HG02943 (cell line): ENCODE measurements at regions not wholly inside any gene's neighbourhood (a gene's known extent, or its start where the extent isn't known, plus 50 kb on each side); places are given as distances from the start of the nearest gene placed in this dataset.

ENCODE experiments used
- ATAC-seq: cut with Tn5 transposase; IDR thresholded peaks from one replicate; pipeline ENCODE4 v1.9.1; 2021; ENCODE audit warnings: mild to moderate bottlenecking, low read depth, moderate library complexity; ENCODE audit not compliant: unreplicated experiment

DNA sequence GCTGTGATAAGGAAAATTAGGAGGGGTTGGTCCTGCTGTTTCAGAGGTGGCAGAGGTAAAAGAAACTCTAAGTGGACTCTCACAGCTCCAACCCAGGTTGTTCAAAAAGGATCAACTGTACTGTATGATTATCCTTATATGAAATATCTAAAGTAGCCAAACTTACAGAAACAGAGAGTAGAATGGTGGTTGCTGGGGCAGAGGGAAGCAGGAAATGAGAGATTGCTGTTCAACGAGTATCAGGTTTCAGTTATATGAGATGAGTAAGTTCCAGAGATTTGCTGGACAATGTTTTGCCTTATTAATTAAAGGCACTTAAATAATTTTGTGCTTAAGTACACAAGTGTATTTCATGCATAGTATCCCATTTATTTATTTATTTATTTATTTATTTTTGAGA lies 972.0 kb upstream of the LRRTM1 start:
- ATAC-seq = no peak

- ATAC-seq = no peak
Measured at GRCh38 chr2:81266106-81266505, 961.6 kb upstream of the LRRTM1 start.

DNA sequence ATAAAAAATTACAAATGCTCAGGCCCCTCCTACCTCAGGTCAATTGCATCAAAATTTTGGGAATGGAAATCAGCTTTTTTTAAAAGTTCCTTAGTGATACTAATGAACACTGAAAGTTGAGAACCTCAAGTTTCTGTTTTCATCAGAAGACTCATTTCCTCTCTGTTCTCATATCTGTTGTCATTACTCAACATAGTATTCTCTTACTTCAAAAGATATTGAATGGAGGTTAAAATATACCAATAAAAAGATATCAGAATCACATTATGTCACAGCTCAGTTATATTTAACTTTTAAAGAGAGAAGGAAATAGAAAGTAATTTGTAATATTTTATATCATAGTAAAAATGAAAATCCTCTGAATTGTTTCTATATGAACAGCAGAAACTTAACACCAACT lies 959.4 kb upstream of the LRRTM1 start:
- ATAC-seq = no peak

DNA sequence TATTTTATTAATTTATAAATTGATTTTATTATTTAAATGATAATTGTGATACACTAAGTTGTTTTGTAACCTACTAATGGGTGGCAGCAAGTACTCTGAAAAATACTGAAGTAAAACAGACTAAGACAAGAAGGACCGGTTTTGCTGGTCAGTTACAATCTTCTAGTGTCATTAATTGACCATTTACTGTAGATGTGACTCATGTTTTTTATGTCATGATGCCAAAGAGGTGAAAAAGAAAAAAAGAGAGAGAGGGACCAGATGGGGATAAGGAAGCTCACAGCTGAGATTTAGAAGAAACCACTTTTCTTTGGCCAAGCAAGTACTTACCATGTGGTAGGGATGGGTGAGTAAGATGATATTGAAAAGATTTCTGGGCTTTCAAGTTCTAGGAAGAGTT lies 955.8 kb upstream of the LRRTM1 start:
- ATAC-seq = no peak

DNA sequence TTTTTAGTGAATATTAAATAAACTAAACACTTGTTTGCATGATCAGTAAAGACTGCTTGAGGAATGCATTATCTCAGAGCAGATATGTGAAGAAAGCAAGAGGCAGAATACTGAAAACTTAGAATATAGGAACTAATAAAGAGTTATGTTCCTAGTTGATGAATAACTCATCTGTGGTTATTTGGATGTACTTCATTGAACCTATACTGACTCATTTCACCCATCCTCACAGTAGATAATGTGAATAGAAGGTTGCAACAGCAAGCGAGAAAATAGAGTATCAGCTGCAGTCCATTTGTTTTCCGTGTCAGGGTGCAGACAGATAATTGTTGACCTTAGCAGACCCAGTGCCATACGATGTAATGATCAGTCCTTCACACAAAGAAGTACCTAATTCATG lies 945.7 kb upstream of the LRRTM1 start:
- ATAC-seq = no peak

GRCh38 chr2:81249152-81249551 lies 944.6 kb upstream of the LRRTM1 start:
- ATAC-seq = no peak

DNA sequence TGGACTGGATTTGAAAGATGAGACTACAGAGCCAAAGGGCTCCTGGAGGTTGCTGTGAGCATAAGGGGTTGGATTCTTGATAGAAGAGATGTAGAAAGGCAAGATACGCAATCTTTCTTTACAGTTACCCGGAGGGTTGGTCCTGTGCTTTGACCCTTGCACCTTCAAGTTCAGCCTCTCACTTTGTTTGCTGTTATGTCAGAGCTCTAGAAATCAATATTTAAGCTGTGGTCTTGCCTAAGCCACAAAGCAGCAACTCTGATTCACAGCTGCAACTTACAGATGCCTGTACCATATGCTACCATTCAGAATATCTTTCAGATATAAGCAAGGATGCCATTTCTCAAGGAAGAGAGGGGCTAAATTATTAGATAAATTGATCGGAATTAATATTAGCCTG lies 943.1 kb upstream of the LRRTM1 start:
- no peak for ATAC-seq

GRCh38 chr2:81242501-81242900 lies 937.9 kb upstream of the LRRTM1 start:
- ATAC-seq = no peak

GRCh38 chr2:81238462-81238861 lies 933.9 kb upstream of the LRRTM1 start:
- no peak for ATAC-seq

DNA sequence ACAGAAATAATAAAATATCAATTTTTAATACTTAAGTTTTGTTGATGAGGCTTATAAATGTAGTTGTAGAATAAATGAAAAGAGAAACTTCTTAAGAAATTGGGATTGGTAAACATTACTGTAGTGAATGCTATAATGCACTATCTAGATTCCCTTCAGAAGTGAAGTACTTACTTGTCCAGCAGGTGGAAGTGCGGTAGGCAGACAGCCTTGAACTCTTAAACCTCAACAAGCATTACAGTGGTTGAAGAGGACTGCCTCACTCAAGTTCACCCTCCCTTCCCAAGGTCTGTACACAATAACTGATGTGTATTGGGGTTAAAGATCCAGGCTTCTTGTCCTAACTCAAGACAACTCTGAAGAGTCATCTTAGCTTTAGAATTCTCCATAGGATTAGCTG lies 931.0 kb upstream of the LRRTM1 start:
- no peak for ATAC-seq

GRCh38 chr2:81234711-81235110 lies 930.2 kb upstream of the LRRTM1 start:
- ATAC-seq = no peak

DNA sequence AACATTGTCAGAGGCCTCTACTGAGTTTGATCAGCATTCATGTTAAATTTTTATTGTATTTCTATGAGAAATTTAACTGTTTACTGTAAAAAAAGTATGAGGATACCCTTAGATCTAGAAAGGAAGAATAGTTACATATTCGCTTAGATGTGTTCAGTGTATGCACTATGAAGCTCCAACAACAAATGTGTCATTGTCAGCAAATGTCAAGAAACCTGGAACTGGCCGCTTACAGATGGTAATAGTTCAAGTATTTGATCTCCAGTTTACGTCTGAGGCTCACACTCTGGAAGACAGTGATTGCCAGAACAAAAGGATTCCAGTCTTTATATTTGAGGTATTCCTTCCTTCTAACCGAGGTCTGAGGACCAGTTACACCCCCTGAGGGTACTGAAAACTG lies 921.2 kb upstream of the LRRTM1 start:
- no peak for ATAC-seq

DNA sequence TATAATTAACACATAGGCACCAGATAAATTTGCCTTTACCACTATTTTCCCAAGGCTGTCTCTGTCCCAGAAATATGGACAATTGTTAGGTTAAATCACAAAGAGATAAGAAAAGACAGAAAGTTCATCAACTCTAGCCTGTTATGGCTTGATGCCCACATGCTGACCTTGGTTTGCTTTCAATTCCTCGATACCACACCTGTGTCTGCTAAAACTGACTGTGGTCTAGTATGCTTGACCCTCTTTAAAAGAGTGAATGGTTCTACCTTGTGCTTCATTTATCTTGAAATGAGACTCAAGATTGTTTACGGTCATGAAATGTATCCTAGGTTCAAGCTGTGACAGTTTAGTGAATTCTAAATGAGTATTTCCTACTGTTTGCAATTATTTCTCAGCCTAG lies 909.0 kb upstream of the LRRTM1 start:
- ATAC-seq = no peak

DNA sequence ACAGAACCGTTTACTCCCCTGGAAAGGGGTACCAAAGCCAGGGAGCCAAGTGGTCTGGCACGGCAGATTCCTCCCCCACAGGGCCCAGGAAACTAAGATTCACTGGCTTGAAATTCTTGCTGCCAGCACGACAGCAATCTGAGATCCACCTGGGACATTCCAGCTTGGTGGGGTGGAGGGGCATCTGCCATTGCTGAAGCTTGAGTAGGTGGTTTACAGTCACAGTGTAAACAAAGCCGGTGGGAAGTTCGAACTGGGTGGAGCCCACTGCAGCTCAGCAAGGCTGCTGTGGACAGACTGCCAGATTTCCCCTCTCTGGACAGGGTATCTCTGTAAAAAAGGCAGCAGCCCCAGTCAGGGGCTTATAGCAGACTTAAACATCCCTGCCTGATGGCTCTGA lies 901.7 kb upstream of the LRRTM1 start:
- no peak for ATAC-seq

- no peak for ATAC-seq
Measured at GRCh38 chr2:81196933-81197628, 892.5 kb upstream of the LRRTM1 start.

- no peak for ATAC-seq
Measured at GRCh38 chr2:81196383-81196851, 891.9 kb upstream of the LRRTM1 start.

GRCh38 chr2:81195774-81196382 lies 891.3 kb upstream of the LRRTM1 start:
- no peak for ATAC-seq

- no peak for ATAC-seq
Measured at GRCh38 chr2:81195017-81195773, 890.6 kb upstream of the LRRTM1 start.

GRCh38 chr2:81194581-81194980 lies 890.0 kb upstream of the LRRTM1 start:
- no peak for ATAC-seq

DNA sequence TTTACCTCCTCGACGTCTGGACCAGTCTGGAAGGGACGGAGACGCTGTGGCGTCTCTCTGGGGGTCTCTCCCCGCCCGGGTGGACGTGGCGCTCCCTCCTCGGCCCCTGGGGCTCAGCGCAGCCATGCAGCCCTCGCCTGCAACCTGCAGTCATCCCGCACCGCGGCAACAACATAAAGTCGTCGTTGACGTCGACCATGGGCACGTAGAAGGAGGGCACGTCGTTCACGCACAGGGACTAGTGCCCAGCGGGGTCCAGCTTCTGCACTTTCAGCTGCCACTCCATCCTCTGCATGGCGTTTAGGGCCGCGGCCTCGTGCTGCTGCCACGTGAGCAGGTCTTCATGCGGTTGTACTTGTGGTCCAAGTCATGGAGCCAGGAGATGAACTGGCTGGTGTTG lies 889.6 kb upstream of the LRRTM1 start:
- no peak for ATAC-seq

GRCh38 chr2:81181845-81182244 lies 877.3 kb upstream of the LRRTM1 start:
- ATAC-seq = no peak

GRCh38 chr2:81171447-81171846 lies 866.9 kb upstream of the LRRTM1 start:
- ATAC-seq = no peak
